Natural killer cell (primary cell): ENCODE measurements at regions not wholly inside any gene's neighbourhood (a gene's known extent, or its start where the extent isn't known, plus 50 kb on each side); places are given as distances from the start of the nearest gene placed in this dataset.

ENCODE experiments used
- ATAC-seq, 3 donors: fragments of 150-1000 bp in 2 of 3; fragments of 200-7000 bp in 1 of 3; cut with Tn5 transposase; 1 replicate in 1 of 3; 2 replicates in 2 of 3; pipeline ENCODE4 v1.10.0; 2021; ENCODE audit warnings: mild to moderate bottlenecking in 2 of 3, moderate library complexity in 2 of 3
- DNase-seq, 2 donors: peaks; one replicate each; pipeline versions ENCODE4 v3.0.0 to v3.0.0-alpha.2; 2013 to 2021; ENCODE audit warnings: mixed read lengths in 1 of 2
- H3K27ac ChIP-seq: one replicate; pipeline ENCODE4 v1.5.1; 2013; ENCODE audit warnings: mild to moderate bottlenecking, low read length
- H3K27me3 ChIP-seq: one replicate; pipeline ENCODE4 v1.6.1; 2013; ENCODE audit warnings: low read length; ENCODE audit not compliant: control insufficient read depth, insufficient read depth
- H3K36me3 ChIP-seq: one replicate; pipeline ENCODE4 v1.6.1; 2013; ENCODE audit warnings: low read length; ENCODE audit not compliant: control insufficient read depth, insufficient read depth
- H3K4me1 ChIP-seq: one replicate; pipeline ENCODE4 v1.6.1; 2013; ENCODE audit warnings: low read length; ENCODE audit not compliant: control insufficient read depth, insufficient read depth
- H3K4me3 ChIP-seq: one replicate; pipeline ENCODE4 v1.5.1; 2013; ENCODE audit warnings: low read length
- H3K9me3 ChIP-seq: one replicate; pipeline ENCODE4 v1.6.1; 2013; ENCODE audit warnings: low read length; ENCODE audit not compliant: control insufficient read depth, insufficient read depth
- H3K27ac Mint-ChIP-seq, 2 donors: one replicate each; pipeline ENCODE4 v1.8.0; 2022; ENCODE audit warnings: mild to moderate bottlenecking in 2 of 2, mixed read lengths in 2 of 2, moderate library complexity in 1 of 2
- H3K27me3 Mint-ChIP-seq, 2 donors: one replicate each; pipeline ENCODE4 v1.8.0; 2022; ENCODE audit warnings: low read depth in 2 of 2, mixed read lengths in 2 of 2
- H3K36me3 Mint-ChIP-seq: one replicate; pipeline ENCODE4 v1.8.0; 2022; ENCODE audit warnings: mixed read lengths
- H3K4me1 Mint-ChIP-seq, 2 donors: one replicate each; pipeline ENCODE4 v1.8.0; 2022; ENCODE audit warnings: mixed read lengths in 2 of 2
- H3K4me3 Mint-ChIP-seq: one replicate; pipeline ENCODE4 v1.8.0; 2022; ENCODE audit warnings: mild to moderate bottlenecking, moderate library complexity, mixed read lengths
- H3K9me3 Mint-ChIP-seq, 2 donors: one replicate each; pipeline ENCODE4 v1.8.0; 2022; ENCODE audit warnings: mixed read lengths in 2 of 2
- CTCF ChIP-seq: fragments of 200-600 bp; IDR thresholded peaks from one replicate; pipeline ENCODE4 v1.8.0; 2022; ENCODE audit warnings: antibody characterized with exemption
- WGBS: methylation state at CpG from one replicate; pipeline ENCODE4 v1.1.7; 2013; ENCODE audit warnings: missing lambda C conversion rate; ENCODE audit not compliant: insufficient coverage; 5-methylcytosine and 5-hydroxymethylcytosine counted together
- intact Hi-C: fragments of 100-400 bp; cut with micrococcal nuclease; formaldehyde crosslinking; loops from one replicate; pipeline ENCODE4 v1.14.2; 2022

GRCh38 chr12:89064151-89064550 is 288.1 kb downstream of the DUSP6 start:
- Histone ChIP-seq H3K27me3 (no peaks in the 10 kb centered on the region), H3K4me1 (no peaks in the 10 kb centered on the region), H3K4me3 (no peak overlapping the region), H3K36me3 (no peaks in the 10 kb centered on the region), H3K9me3 (no peaks in the 10 kb centered on the region), H3K27ac (no peak overlapping the region)
- Mint-ChIP-seq H3K9me3 (no peaks in the 10 kb centered on the region), H3K4me1 (no peaks in the 10 kb centered on the region), H3K4me3 (no peak overlapping the region), H3K27ac (no peak overlapping the region), H3K27me3 (peaks cover 3 to 13% of the 10 kb centered on the region in 2 donors), H3K36me3 (no peaks in the 10 kb centered on the region)
- WGBS, result 91% methylated on average over 3 of the region's 6 CpGs
- no peak for ATAC-seq
- intact Hi-C loops, result no loop called here
- DNase-seq, result no peak
- TF ChIP-seq CTCF, result no peak

- ATAC-seq (no peak), DNase-seq (no peak)
- Mint-ChIP-seq H3K27ac (no peak overlapping the region), H3K27me3 (peaks cover 3 to 13% of the 10 kb centered on the region in 2 donors), H3K36me3 (no peaks in the 10 kb centered on the region), H3K4me3 (no peak overlapping the region), H3K9me3 (no peaks in the 10 kb centered on the region), H3K4me1 (no peaks in the 10 kb centered on the region)
- H3K36me3 ChIP-seq, result no peaks in the 10 kb centered on the region
- no peak for TF ChIP-seq CTCF
- no peaks in the 10 kb centered on the region for H3K9me3 ChIP-seq
- H3K4me1 ChIP-seq, result no peaks in the 10 kb centered on the region
- no peak overlapping the region for H3K27ac ChIP-seq
- 74% methylated on average over 2 of the region's 2 CpGs for WGBS
- H3K4me3 ChIP-seq, result no peak overlapping the region
- H3K27me3 ChIP-seq, result no peaks in the 10 kb centered on the region
- intact Hi-C loops, result no loop called here
Measured at GRCh38 chr12:89062996-89063395, 289.3 kb downstream of the DUSP6 start.

- DNase-seq (no peak), ATAC-seq (no peak)
- Histone ChIP-seq H3K4me1 (no peaks in the 10 kb centered on the region), H3K9me3 (no peaks in the 10 kb centered on the region), H3K27me3 (no peaks in the 10 kb centered on the region), H3K36me3 (no peaks in the 10 kb centered on the region), H3K4me3 (no peak overlapping the region), H3K27ac (no peak overlapping the region)
- no peaks in the 10 kb centered on the region for H3K9me3 Mint-ChIP-seq
- no peaks in the 10 kb centered on the region for H3K36me3 Mint-ChIP-seq
- intact Hi-C loops, result loop anchor here (10.0 kb wide), 1 partner anchor 185 kb away; no protein-coding TSS in a partner anchor
- no peak overlapping the region for H3K4me3 Mint-ChIP-seq
- 80% methylated on average over 8 of the region's 9 CpGs for WGBS
- no peak for TF ChIP-seq CTCF
- H3K4me1 Mint-ChIP-seq, result no peaks in the 10 kb centered on the region
- H3K27ac Mint-ChIP-seq, result no peak overlapping the region
- H3K27me3 Mint-ChIP-seq, result peaks cover 3 to 5% of the 10 kb centered on the region in 2 donors
Measured at GRCh38 chr12:89059721-89060541, 292.4 kb downstream of the DUSP6 start.

- Mint-ChIP-seq H3K27me3 (peaks cover 0 to 4% of the 10 kb centered on the region in 2 donors), H3K4me3 (no peak overlapping the region), H3K27ac (no peak overlapping the region), H3K36me3 (no peaks in the 10 kb centered on the region), H3K4me1 (no peaks in the 10 kb centered on the region), H3K9me3 (no peaks in the 10 kb centered on the region)
- Histone ChIP-seq H3K27me3 (no peaks in the 10 kb centered on the region), H3K4me1 (no peaks in the 10 kb centered on the region), H3K36me3 (no peaks in the 10 kb centered on the region), H3K9me3 (no peaks in the 10 kb centered on the region), H3K27ac (no peak overlapping the region), H3K4me3 (no peak overlapping the region)
- TF ChIP-seq CTCF, result no peak
- ATAC-seq (no peak), DNase-seq (no peak)
- intact Hi-C loops, result loop anchor here (10.0 kb wide), 1 partner anchor 186 kb away; no protein-coding TSS in a partner anchor
- 90% methylated on average over 2 of the region's 3 CpGs for WGBS
Measured at GRCh38 chr12:89059056-89059455, 293.2 kb downstream of the DUSP6 start.
